ENCODE measurements at regions not wholly inside any gene's neighbourhood (a gene's known extent, or its start where the extent isn't known, plus 50 kb on each side); places are given as distances from the start of the nearest gene placed in this dataset.

GRCh38 chr5:101811466-101811865, 484.6 kb downstream of the SLCO4C1 start:
- no peak for DNase-seq (ENCODE audit: low read depth, low spot score)
- no peak overlapping the region for H3K4me3 ChIP-seq (ENCODE audit: low read depth, low read length)
- in situ Hi-C loops (cut with HindIII; ENCODE audit: low sequenced_read_pairs) = no loop called here
- no peak for TF ChIP-seq CTCF (IDR thresholded peaks at IDR 0.05; ENCODE audit: low read depth, low read length)

GRCh38 chr5:101806410-101806809, 489.7 kb downstream of the SLCO4C1 start:
- no peak for TF ChIP-seq CTCF (IDR thresholded peaks at IDR 0.05; ENCODE audit: low read depth, low read length)
- in situ Hi-C loops (cut with HindIII; ENCODE audit: low sequenced_read_pairs) = no loop called here
- no peak for DNase-seq (ENCODE audit: low read depth, low spot score)
- no peak overlapping the region for H3K4me3 ChIP-seq (ENCODE audit: low read depth, low read length)

GRCh38 chr5:101796427-101796826, 499.7 kb downstream of the SLCO4C1 start:
- TF ChIP-seq CTCF (IDR thresholded peaks at IDR 0.05; ENCODE audit: low read depth, low read length) = no peak
- no peak overlapping the region for H3K4me3 ChIP-seq (ENCODE audit: low read depth, low read length)
- in situ Hi-C loops (cut with HindIII; ENCODE audit: low sequenced_read_pairs) = no loop called here
- DNase-seq (ENCODE audit: low read depth, low spot score) = no peak

GRCh38 chr5:101788797-101789196, 507.3 kb downstream of the SLCO4C1 start:
- no peak overlapping the region for H3K4me3 ChIP-seq (ENCODE audit: low read depth, low read length)
- no peak for DNase-seq (ENCODE audit: low read depth, low spot score)
- in situ Hi-C loops (cut with HindIII; ENCODE audit: low sequenced_read_pairs) = no loop called here
- no peak for TF ChIP-seq CTCF (IDR thresholded peaks at IDR 0.05; ENCODE audit: low read depth, low read length)

- DNase-seq (ENCODE audit: low read depth, low spot score) = no peak
- H3K4me3 ChIP-seq (ENCODE audit: low read depth, low read length) = no peak overlapping the region
- TF ChIP-seq CTCF (IDR thresholded peaks at IDR 0.05; ENCODE audit: low read depth, low read length) = no peak
- in situ Hi-C loops (cut with HindIII; ENCODE audit: low sequenced_read_pairs) = no loop called here
Observed at GRCh38 chr5:101785090-101785489, 511.0 kb downstream of the SLCO4C1 start.

GRCh38 chr5:101783241-101784013, 512.7 kb downstream of the SLCO4C1 start:
- peak overlapping the region; percentile 42 for H3K4me3 ChIP-seq (ENCODE audit: low read depth, low read length)
- no peak for TF ChIP-seq CTCF (IDR thresholded peaks at IDR 0.05; ENCODE audit: low read depth, low read length)
- in situ Hi-C loops (cut with HindIII; ENCODE audit: low sequenced_read_pairs) = no loop called here
- no peak for DNase-seq (ENCODE audit: low read depth, low spot score)

All from astrocyte of the spinal cord (primary cell).